Aorta (tissue), 5 donors: ENCODE measurements at regions not wholly inside any gene's neighbourhood (a gene's known extent, or its start where the extent isn't known, plus 50 kb on each side); places are given as distances from the start of the nearest gene placed in this dataset.

Experiments used
- ATAC-seq: fragments of 200-7000 bp; cut with Tn5 transposase; one replicate; pipeline ENCODE4 v1.9.1; 2022; ENCODE audit warnings: moderate library complexity; ENCODE audit not compliant: low FRiP score
- DNase-seq, 2 donors: peaks; one replicate each; pipeline ENCODE4 v3.0.0-alpha.2; 2020
- H3K27ac ChIP-seq, 2 donors: one replicate each; pipeline ENCODE4 v1.5.1; 2013; ENCODE audit warnings: low read length in 2 of 2, mild to moderate bottlenecking in 2 of 2, moderate library complexity in 2 of 2, control low read depth in 1 of 2, inconsistent platforms in 1 of 2, low read depth in 1 of 2
- H3K27me3 ChIP-seq, 2 donors: one replicate each; pipeline ENCODE4 v1.6.1; 2013; ENCODE audit warnings: control low read depth in 1 of 2, low read length in 1 of 2, mild to moderate bottlenecking in 1 of 2, moderate library complexity in 1 of 2; ENCODE audit not compliant: insufficient read depth in 2 of 2, control insufficient read depth in 1 of 2
- H3K36me3 ChIP-seq, 2 donors: one replicate each; pipeline ENCODE4 v1.6.1; 2013; ENCODE audit warnings: control low read depth in 1 of 2, low read length in 1 of 2, mild to moderate bottlenecking in 1 of 2; ENCODE audit not compliant: insufficient read depth in 2 of 2, control insufficient read depth in 1 of 2
- H3K4me1 ChIP-seq, 2 donors: one replicate each; pipeline ENCODE4 v1.6.1; 2013; ENCODE audit warnings: low read length in 2 of 2, control low read depth in 1 of 2, mild to moderate bottlenecking in 1 of 2, moderate library complexity in 1 of 2; ENCODE audit not compliant: insufficient read depth in 2 of 2, control insufficient read depth in 1 of 2
- H3K4me3 ChIP-seq, 2 donors: one replicate each; pipeline ENCODE4 v1.5.1; 2013; ENCODE audit warnings: low read length in 2 of 2, control low read depth in 1 of 2, mild to moderate bottlenecking in 1 of 2
- H3K9me3 ChIP-seq: one replicate; pipeline ENCODE4 v1.6.1; 2013; ENCODE audit warnings: mild to moderate bottlenecking, low read length; ENCODE audit not compliant: control insufficient read depth
- WGBS, 2 donors: extraction: QIAGEN DNeasy Blood & Tissue Kit; methylation state at CpG; one replicate each; pipeline ENCODE4 v1.1.7; 2013; 5-methylcytosine and 5-hydroxymethylcytosine counted together
- intact Hi-C, 2 donors: fragments of 100-400 bp; cut with DNase I; formaldehyde crosslinking; loops; one replicate each; pipeline versions ENCODE4 v1.14.2 to v1.15.0; 2022
- donor health status: healthy with polysubstance abuse.
- donor health status: Bipolar disorder and iron deficiency.
- donor health status: DM: no; HTN: no; CAD: no.
- donor health status: DM: no; HTN: no; CAD: no.
- donor health status: DM: yes; HTN: yes; CAD: no.

DNA sequence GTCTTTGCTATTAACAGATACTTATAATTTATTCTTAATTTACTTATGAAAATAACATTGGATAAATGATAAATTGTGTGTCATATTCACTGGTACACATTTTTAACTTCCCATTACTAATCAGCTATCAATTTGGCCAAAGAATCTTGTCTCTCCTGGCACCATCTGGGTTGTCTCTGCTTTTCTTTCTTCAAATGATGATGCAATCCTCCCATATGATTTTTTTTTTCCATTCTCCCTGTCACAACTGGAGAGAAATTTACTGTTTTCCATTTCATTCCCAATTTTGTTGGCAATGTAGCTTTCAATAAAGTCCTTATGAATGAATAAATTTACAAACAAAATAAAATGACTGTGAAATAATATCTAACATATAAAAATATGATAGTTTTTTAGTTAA, 743.7 kb upstream of the EPHA6 start:
- H3K27ac ChIP-seq, result no peak overlapping the region
- H3K4me3 ChIP-seq, result no peak overlapping the region
- ATAC-seq (no peak), DNase-seq (no peak)
- peaks cover 4% of the 10 kb centered on the region for H3K9me3 ChIP-seq
- intact Hi-C loops, result no loop called here
- no peaks in the 10 kb centered on the region for H3K27me3 ChIP-seq
- no peaks in the 10 kb centered on the region for H3K36me3 ChIP-seq
- H3K4me1 ChIP-seq, result no peaks in the 10 kb centered on the region

DNA sequence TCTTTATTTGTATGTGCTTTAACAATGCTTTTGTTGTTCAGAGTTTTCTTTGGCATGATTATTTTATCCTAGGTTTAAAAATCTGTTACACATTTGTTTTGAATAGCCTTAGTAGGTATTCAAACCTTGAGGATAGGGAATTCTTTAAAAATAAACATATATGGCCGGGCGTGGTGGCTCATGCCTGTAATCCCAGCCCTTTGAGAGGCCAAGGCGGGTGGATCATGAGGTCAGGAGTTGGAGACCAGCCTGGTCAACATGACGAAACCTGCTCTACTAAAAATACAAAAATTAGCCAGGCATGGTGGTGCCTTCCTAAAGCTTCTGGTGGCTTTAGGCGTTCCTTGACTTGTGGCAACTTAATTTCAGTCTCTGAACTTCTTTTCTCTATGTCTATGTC, 743.3 kb upstream of the EPHA6 start:
- ATAC-seq, result no peak
- no peaks in the 10 kb centered on the region for H3K27me3 ChIP-seq
- no peak overlapping the region for H3K4me3 ChIP-seq
- DNase-seq, result no peak
- no peaks in the 10 kb centered on the region for H3K36me3 ChIP-seq
- 60 to 66% methylated on average over 5 of the region's 5 CpGs for WGBS, 2 donors
- no peaks in the 10 kb centered on the region for H3K4me1 ChIP-seq
- H3K27ac ChIP-seq, result no peak overlapping the region
- intact Hi-C loops, result no loop called here
- H3K9me3 ChIP-seq, result peaks cover 4% of the 10 kb centered on the region

DNA sequence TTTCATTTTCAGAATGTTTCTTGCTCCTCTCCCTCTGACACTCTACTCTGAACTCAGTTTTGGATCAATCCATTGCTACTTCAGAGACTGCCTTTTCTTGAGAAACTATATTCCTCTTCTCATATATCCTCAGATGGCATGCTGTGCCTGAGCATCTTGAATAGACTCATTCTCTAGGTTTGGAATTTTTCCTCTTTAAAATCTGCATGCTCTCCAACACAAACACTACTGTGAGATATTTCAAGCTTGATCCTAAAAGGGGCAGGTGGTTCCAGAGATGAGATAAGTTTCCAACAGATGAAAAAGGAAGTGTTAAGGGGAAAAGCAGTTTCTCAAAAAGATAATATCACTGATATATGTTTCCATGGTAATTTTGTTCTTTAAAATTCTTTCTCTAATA, 742.2 kb upstream of the EPHA6 start:
- ATAC-seq, result no peak
- H3K4me1 ChIP-seq, result no peaks in the 10 kb centered on the region
- H3K9me3 ChIP-seq, result peaks cover 4% of the 10 kb centered on the region
- no peak overlapping the region for H3K27ac ChIP-seq
- H3K27me3 ChIP-seq, result no peaks in the 10 kb centered on the region
- intact Hi-C loops, result no loop called here
- DNase-seq, result no peak
- H3K4me3 ChIP-seq, result no peak overlapping the region
- H3K36me3 ChIP-seq, result no peaks in the 10 kb centered on the region

DNA sequence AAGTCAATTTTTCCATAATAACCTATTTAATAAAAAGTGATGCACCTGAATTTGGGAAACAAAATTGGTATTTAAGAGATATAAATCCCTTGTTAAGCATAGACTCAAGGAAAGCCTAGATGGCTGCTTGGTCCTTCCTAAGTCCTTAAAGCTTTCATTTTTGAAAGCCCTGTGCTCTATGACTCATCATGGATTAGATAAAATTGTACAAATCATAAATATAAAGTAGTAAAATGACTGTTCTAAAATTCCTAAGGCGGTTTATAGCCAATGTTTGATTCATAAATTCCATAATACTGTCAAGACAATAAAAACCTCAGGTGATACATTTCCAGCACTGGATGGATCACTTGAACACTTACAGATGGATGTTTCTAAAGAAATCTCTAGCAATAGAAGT, 730.8 kb upstream of the EPHA6 start:
- ATAC-seq, result no peak
- Histone ChIP-seq H3K4me3 (no peak overlapping the region), H3K36me3 (no peaks in the 10 kb centered on the region), H3K27ac (no peak overlapping the region), H3K4me1 (no peaks in the 10 kb centered on the region), H3K27me3 (no peaks in the 10 kb centered on the region), H3K9me3 (no peaks in the 10 kb centered on the region)
- intact Hi-C loops, result no loop called here
- 63 to 73% methylated on average over 1 of the region's 1 CpG for WGBS, 2 donors
- no peak for DNase-seq

DNA sequence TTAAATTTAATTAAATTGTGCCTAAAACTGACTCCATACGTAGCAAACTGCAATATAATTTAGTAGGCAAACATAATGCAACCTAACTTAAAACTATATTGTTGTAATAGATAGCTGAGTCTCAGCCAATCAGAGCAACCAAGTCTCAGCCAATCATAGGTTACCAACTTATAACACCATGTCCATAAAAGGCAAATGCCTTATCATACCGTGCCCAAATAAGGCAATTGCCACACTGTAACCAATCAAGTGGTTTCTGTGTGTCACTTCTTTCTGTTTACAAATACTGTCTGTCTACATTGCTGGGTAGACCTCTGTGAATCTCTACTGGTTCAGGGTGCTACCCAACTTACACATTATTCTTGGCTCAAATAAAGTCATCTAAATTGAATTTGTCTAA, 728.4 kb upstream of the EPHA6 start:
- Histone ChIP-seq H3K36me3 (no peaks in the 10 kb centered on the region), H3K4me1 (no peaks in the 10 kb centered on the region), H3K27me3 (no peaks in the 10 kb centered on the region), H3K4me3 (no peak overlapping the region), H3K27ac (no peak overlapping the region), H3K9me3 (no peaks in the 10 kb centered on the region)
- ATAC-seq (no peak), DNase-seq (no peak)
- 79% methylated on average over 2 of the region's 2 CpGs for WGBS, 2 donors
- intact Hi-C loops, result no loop called here

DNA sequence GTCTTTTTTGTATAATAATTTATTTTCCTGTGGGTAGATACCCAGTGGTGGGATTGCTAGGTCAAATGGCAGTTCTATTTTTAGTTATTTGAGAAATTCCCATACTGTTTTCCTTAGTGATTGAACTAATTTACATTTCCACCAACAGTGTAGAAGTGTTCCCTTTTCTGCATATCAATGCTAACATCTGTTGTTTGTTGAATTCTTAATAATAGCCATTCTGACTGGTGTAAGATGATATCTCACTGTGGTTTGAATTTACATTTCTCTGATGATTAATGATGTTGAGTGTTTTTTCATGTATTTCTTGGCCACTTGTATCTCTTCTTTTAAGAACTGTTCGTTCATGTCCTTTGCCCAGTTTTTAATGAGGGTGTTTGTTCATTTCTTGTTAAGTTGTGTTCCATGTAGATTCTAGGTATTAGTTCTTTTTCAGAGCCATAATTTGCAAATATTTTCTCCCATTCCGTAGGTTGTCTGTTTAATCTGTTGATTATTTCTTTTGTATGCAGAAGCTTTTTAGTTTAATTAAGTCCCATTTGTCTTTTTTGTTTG, 713.3 kb upstream of the EPHA6 start:
- DNase-seq (no peak), ATAC-seq (no peak)
- no peaks in the 10 kb centered on the region for H3K4me1 ChIP-seq
- H3K4me3 ChIP-seq, result no peak overlapping the region
- H3K27me3 ChIP-seq, result no peaks in the 10 kb centered on the region
- peaks cover 1% of the 10 kb centered on the region for H3K9me3 ChIP-seq
- intact Hi-C loops, result no loop called here
- 54 to 56% methylated on average over 2 of the region's 2 CpGs for WGBS, 2 donors
- no peak overlapping the region for H3K27ac ChIP-seq
- H3K36me3 ChIP-seq, result no peaks in the 10 kb centered on the region

DNA sequence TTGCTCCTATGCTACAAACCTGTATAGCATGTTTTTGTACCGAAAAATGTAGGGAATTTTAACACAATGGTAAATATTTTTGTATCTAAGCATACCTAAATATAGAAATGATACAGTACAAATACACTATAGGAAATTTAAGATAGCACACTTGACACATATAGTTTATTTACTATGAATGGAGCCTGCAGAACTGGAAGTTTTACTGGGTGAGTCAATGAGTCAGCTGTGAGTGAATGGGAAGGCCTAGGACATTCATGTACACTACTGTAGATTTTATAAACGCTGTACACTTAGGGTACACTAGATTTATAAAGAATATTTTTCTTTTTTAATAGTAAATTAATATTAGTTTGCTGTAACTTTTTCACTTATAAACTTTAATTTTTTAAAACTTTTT, 707.7 kb upstream of the EPHA6 start:
- DNase-seq (no peak), ATAC-seq (no peak)
- no peak overlapping the region for H3K4me3 ChIP-seq
- no peaks in the 10 kb centered on the region for H3K36me3 ChIP-seq
- WGBS, 2 donors, result 70 to 79% methylated on average over 2 of the region's 2 CpGs
- intact Hi-C loops, result no loop called here
- no peaks in the 10 kb centered on the region for H3K4me1 ChIP-seq
- no peaks in the 10 kb centered on the region for H3K9me3 ChIP-seq
- H3K27ac ChIP-seq, result no peak overlapping the region
- H3K27me3 ChIP-seq, result no peaks in the 10 kb centered on the region
